ENCODE measurements at regions not wholly inside any gene's neighbourhood (a gene's known extent, or its start where the extent isn't known, plus 50 kb on each side); places are given as distances from the start of the nearest gene placed in this dataset.

DNA sequence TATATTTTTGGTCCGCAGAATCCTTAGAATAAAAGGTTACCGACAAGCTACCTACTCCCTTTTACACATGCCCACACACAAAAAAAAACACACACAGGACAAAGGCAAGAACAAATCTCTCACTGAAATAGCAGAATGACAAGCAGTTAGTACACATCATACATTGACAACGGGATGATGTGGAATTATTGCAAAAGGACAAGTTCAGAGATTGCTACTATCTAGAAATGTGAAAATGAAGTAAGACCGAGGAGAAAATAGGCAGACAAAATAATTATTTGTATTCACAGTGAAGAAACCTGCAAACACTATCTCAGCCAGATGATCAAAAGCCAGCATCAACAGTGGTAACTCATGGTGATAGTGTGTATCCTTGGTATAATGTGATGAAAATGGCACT, 112.2 kb upstream of the C3orf80 start:
- Histone ChIP-seq H3K27me3 (replicated peaks; ENCODE audit: control insufficient read depth, insufficient read depth, low read length) (peaks cover 7% of the 10 kb centered on the region), H3K9me3 (ENCODE audit: control insufficient read depth, low read length) (peaks cover 3% of the 10 kb centered on the region), H3K36me3 (ENCODE audit: control insufficient read depth, insufficient read depth, low read length, severe bottlenecking) (no peaks in the 10 kb centered on the region), H3K9ac (ENCODE audit: low read length) (no peak overlapping the region), H3K4me1 (ENCODE audit: control insufficient read depth, insufficient read depth, low read length) (peaks cover 12% of the 10 kb centered on the region), H3K4me3 (ENCODE audit: low read length) (no peak overlapping the region)
- DNase-seq (ENCODE audit: low read depth), result no peak

DNA sequence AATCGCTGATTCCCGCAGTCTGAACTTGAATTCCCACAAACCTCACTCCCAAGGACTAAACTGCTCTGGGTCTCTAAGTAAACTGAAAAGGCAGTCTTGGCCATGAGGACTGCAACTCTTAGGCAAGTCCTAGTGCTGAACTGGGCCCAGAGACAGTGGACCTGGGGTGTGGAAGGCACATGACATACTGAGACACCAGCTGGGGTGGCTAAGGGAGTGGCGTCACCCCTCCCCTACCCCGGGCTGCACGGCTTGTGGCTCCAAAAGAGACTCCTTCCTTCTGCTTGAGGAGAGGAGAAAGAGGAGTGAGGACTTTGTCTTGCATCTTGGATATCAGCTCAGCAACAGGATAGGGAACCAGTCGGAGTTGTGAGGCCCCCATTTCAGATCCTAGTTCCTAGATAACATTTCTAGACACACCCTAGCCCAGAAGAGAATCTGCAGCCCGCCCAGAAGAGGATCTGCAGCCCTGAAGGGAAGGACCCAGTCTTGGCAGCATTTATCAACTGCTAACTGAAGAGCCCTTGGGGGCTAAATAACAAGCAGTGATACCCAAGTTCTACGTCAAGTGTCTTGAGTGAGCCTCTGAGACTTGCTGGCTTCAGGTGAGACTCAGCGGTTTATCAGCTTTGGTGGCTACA, 110.7 kb upstream of the C3orf80 start:
- Histone ChIP-seq H3K9ac (ENCODE audit: low read length) (no peak overlapping the region), H3K4me3 (ENCODE audit: low read length) (no peak overlapping the region), H3K4me1 (ENCODE audit: control insufficient read depth, insufficient read depth, low read length) (peaks cover 12% of the 10 kb centered on the region), H3K27me3 (replicated peaks; ENCODE audit: control insufficient read depth, insufficient read depth, low read length) (peaks cover 3% of the 10 kb centered on the region), H3K9me3 (ENCODE audit: control insufficient read depth, low read length) (peaks cover 3% of the 10 kb centered on the region), H3K36me3 (ENCODE audit: control insufficient read depth, insufficient read depth, low read length, severe bottlenecking) (no peaks in the 10 kb centered on the region)
- DNase-seq (ENCODE audit: low read depth), result no peak

DNA sequence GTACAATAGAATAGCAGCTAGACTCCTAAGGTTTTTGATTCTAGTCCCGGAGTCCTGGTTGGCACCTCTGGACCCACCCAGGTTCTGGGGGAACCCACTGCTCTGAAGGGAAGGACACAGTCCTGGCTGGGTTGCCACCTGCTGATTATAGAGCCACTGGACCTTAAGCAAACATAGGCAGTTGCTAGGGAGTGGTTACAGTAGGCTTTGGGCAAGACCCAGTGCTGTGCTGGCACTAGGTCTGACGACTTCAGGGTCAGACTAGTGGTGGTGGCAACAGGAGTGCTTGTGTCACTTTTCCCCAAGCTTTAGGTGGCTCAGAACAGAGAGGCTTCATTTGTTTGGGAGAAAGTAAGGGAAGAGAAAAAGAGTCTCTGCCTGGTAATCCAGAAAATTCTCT, 109.8 kb upstream of the C3orf80 start:
- peaks cover 3% of the 10 kb centered on the region for H3K9me3 ChIP-seq (ENCODE audit: control insufficient read depth, low read length)
- no peak for DNase-seq (ENCODE audit: low read depth)
- H3K36me3 ChIP-seq (ENCODE audit: control insufficient read depth, insufficient read depth, low read length, severe bottlenecking), result no peaks in the 10 kb centered on the region
- H3K4me3 ChIP-seq (ENCODE audit: low read length), result no peak overlapping the region
- peaks cover 12% of the 10 kb centered on the region for H3K4me1 ChIP-seq (ENCODE audit: control insufficient read depth, insufficient read depth, low read length)
- no peak overlapping the region for H3K9ac ChIP-seq (ENCODE audit: low read length)
- H3K27me3 ChIP-seq (replicated peaks; ENCODE audit: control insufficient read depth, insufficient read depth, low read length), result peaks cover 3% of the 10 kb centered on the region

DNA sequence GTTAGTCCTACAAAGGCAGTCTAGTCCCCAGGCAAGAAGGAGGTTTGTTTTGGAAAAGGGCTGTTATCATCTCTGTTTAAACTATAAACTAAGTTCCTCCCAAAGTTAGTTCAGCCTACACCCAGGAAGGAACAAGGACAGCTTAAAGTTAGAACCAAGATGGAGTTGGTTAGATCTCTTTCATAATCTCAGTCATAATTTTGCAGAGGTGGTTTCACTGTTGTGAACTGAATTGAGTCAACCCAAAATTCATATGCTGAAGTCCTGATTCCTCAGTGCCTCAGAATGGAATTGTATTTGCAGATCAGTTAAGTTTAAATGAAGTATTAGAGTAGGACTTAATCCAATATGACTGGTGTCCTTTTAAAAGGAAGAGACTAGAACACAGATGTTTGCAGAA, 101.0 kb upstream of the C3orf80 start:
- Histone ChIP-seq H3K27me3 (replicated peaks; ENCODE audit: control insufficient read depth, insufficient read depth, low read length) (peaks cover 6% of the 10 kb centered on the region), H3K9me3 (ENCODE audit: control insufficient read depth, low read length) (no peaks in the 10 kb centered on the region), H3K36me3 (ENCODE audit: control insufficient read depth, insufficient read depth, low read length, severe bottlenecking) (no peaks in the 10 kb centered on the region), H3K9ac (ENCODE audit: low read length) (no peak overlapping the region), H3K4me3 (ENCODE audit: low read length) (no peak overlapping the region), H3K4me1 (ENCODE audit: control insufficient read depth, insufficient read depth, low read length) (peaks cover 3% of the 10 kb centered on the region)
- no peak for DNase-seq (ENCODE audit: low read depth)

DNA sequence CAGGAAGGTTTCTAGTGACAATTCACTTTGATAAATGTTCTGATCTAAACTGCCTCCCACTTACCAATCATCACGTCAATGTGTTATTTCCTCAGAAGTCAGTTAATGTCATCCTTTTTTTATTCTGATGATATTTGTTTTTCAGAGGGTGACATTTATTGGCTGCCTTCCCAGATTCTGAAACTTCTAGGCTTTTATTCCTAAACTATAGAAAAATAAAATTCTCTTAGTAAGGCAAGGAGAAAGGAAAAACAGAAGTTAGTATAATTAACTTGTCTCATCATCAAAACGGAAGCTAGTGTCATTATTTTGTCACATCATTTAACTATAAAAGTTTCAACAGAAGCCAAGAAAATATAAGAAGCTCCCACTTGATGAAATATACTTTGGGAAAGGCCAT, 100.0 kb upstream of the C3orf80 start:
- Histone ChIP-seq H3K9me3 (ENCODE audit: control insufficient read depth, low read length) (no peaks in the 10 kb centered on the region), H3K4me1 (ENCODE audit: control insufficient read depth, insufficient read depth, low read length) (peaks cover 11% of the 10 kb centered on the region), H3K4me3 (ENCODE audit: low read length) (no peak overlapping the region), H3K9ac (ENCODE audit: low read length) (no peak overlapping the region), H3K27me3 (replicated peaks; ENCODE audit: control insufficient read depth, insufficient read depth, low read length) (peaks cover 6% of the 10 kb centered on the region), H3K36me3 (ENCODE audit: control insufficient read depth, insufficient read depth, low read length, severe bottlenecking) (no peaks in the 10 kb centered on the region)
- peak; percentile 26 for DNase-seq (ENCODE audit: low read depth)

DNA sequence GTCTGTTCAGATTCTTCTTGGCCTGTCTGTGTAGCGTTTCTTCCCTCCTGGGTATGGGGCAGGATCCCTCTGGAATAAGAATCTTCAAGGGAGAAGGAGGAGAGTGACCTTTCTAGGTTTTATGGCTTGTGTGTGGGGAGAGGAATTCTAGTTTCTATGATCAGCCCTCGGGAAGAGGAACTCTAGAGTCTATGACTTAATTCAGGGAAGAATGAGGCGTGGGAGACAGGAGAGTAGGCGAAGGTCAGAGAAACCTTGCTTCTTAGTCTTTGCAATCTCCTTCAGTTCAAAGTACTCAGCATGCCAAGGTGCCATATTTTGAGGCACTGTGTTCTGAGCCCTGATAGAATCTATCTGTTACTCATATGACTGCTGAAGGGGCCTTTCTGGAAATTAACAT, 99.2 kb upstream of the C3orf80 start:
- no peak overlapping the region for H3K4me3 ChIP-seq (ENCODE audit: low read length)
- peaks cover 6% of the 10 kb centered on the region for H3K27me3 ChIP-seq (replicated peaks; ENCODE audit: control insufficient read depth, insufficient read depth, low read length)
- no peaks in the 10 kb centered on the region for H3K9me3 ChIP-seq (ENCODE audit: control insufficient read depth, low read length)
- no peaks in the 10 kb centered on the region for H3K36me3 ChIP-seq (ENCODE audit: control insufficient read depth, insufficient read depth, low read length, severe bottlenecking)
- no peak for DNase-seq (ENCODE audit: low read depth)
- H3K4me1 ChIP-seq (ENCODE audit: control insufficient read depth, insufficient read depth, low read length), result peaks cover 17% of the 10 kb centered on the region
- no peak overlapping the region for H3K9ac ChIP-seq (ENCODE audit: low read length)

DNA sequence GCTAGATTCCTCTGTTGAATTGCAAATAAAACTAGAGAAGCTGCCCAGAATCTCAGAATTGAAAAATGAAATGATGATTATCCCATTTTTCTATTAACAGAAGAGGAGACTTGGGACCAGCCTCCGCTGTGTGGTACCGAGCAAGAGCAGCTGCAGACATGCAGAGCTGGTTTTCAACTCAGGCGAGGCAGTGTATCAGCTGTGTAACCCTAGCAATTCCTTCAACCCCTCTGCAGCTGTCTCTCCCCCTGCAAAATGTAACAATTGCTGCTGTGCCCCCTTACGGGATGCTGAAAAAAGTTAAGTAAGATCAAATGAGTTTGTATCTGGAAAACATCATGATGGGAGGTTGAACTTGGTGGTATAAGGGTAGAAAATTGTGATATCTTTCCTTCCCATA, 98.5 kb upstream of the C3orf80 start:
- no peaks in the 10 kb centered on the region for H3K36me3 ChIP-seq (ENCODE audit: control insufficient read depth, insufficient read depth, low read length, severe bottlenecking)
- peaks cover 17% of the 10 kb centered on the region for H3K4me1 ChIP-seq (ENCODE audit: control insufficient read depth, insufficient read depth, low read length)
- no peaks in the 10 kb centered on the region for H3K9me3 ChIP-seq (ENCODE audit: control insufficient read depth, low read length)
- no peak overlapping the region for H3K9ac ChIP-seq (ENCODE audit: low read length)
- peaks cover 6% of the 10 kb centered on the region for H3K27me3 ChIP-seq (replicated peaks; ENCODE audit: control insufficient read depth, insufficient read depth, low read length)
- no peak for DNase-seq (ENCODE audit: low read depth)
- H3K4me3 ChIP-seq (ENCODE audit: low read length), result no peak overlapping the region

DNA sequence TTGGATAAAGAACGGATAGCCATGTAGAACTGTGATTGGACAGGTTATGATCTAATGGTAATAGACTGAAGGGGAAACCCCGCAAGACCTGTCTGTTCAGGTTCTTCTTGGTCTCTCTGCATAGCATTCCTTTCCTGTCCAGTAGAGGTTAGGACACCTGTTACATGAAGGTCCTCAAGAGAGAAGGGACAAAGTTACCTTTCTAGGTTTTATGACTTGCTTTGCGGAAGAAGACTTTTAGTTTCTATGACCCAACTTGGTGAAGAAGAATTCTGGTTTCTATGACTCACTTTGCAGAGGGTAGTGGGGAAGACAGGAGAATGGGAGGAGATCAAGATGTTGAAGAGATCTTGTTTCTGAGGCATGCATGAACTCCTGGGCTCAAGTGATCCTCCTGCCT, 97.9 kb upstream of the C3orf80 start:
- DNase-seq (ENCODE audit: low read depth), result no peak
- Histone ChIP-seq H3K4me1 (ENCODE audit: control insufficient read depth, insufficient read depth, low read length) (peaks cover 17% of the 10 kb centered on the region), H3K4me3 (ENCODE audit: low read length) (no peak overlapping the region), H3K9me3 (ENCODE audit: control insufficient read depth, low read length) (no peaks in the 10 kb centered on the region), H3K9ac (ENCODE audit: low read length) (no peak overlapping the region), H3K36me3 (ENCODE audit: control insufficient read depth, insufficient read depth, low read length, severe bottlenecking) (no peaks in the 10 kb centered on the region), H3K27me3 (replicated peaks; ENCODE audit: control insufficient read depth, insufficient read depth, low read length) (peaks cover 6% of the 10 kb centered on the region)

DNA sequence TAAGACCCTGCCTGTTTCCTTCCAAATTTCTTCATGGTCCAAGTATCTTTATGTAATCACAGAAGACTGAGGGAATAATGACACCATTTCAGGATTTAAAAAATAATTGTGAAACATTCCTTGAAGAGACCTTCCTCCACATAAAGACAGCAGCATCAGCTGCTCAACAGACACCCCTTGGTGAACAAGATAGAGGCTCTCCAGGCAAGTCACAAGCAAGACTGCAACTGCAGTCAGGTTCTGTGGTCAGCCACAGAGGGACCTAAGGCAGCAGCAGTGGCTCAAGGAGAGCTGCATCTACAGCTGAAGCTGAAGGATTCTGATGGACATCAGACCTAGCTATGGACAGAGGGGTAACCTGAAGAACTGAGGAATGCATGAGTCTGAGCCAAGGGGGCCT, 97.2 kb upstream of the C3orf80 start:
- DNase-seq (ENCODE audit: low read depth), result no peak
- Histone ChIP-seq H3K4me3 (ENCODE audit: low read length) (no peak overlapping the region), H3K4me1 (ENCODE audit: control insufficient read depth, insufficient read depth, low read length) (peaks cover 17% of the 10 kb centered on the region), H3K36me3 (ENCODE audit: control insufficient read depth, insufficient read depth, low read length, severe bottlenecking) (no peaks in the 10 kb centered on the region), H3K9me3 (ENCODE audit: control insufficient read depth, low read length) (no peaks in the 10 kb centered on the region), H3K27me3 (replicated peaks; ENCODE audit: control insufficient read depth, insufficient read depth, low read length) (peaks cover 3% of the 10 kb centered on the region), H3K9ac (ENCODE audit: low read length) (no peak overlapping the region)

DNA sequence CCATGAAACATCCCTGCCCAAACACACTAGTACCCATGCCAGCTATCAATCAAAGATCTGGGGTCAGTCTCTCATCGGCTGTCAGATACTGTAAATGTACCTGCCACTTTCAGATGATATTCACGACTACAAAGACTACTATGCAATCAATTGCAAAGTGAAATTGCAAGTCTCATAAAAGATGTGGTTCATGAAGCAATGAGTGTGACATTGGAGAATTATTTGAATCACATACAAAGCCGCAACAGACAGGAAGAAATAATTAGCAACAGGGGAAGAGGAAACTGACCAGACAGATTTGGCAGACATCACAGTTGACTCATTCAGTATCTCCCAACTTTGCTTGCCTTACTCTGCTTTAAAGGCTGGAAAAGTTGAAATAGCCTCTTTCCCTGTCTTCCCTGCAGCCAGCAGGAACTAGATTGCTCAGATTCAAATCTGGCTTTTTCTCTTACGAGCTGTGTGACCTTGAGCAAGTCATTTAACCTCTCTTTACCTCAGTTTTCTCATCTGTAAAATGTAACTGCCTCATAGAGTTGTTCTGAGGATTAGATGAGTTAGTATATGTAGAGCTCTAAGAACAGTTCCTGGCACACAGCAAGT, 95.7 kb upstream of the C3orf80 start:
- no peak overlapping the region for H3K9ac ChIP-seq (ENCODE audit: low read length)
- no peaks in the 10 kb centered on the region for H3K9me3 ChIP-seq (ENCODE audit: control insufficient read depth, low read length)
- peaks cover 3% of the 10 kb centered on the region for H3K27me3 ChIP-seq (replicated peaks; ENCODE audit: control insufficient read depth, insufficient read depth, low read length)
- H3K36me3 ChIP-seq (ENCODE audit: control insufficient read depth, insufficient read depth, low read length, severe bottlenecking), result no peaks in the 10 kb centered on the region
- H3K4me1 ChIP-seq (ENCODE audit: control insufficient read depth, insufficient read depth, low read length), result peaks cover 17% of the 10 kb centered on the region
- peak; percentile 87 for DNase-seq (ENCODE audit: low read depth)
- no peak overlapping the region for H3K4me3 ChIP-seq (ENCODE audit: low read length)

DNA sequence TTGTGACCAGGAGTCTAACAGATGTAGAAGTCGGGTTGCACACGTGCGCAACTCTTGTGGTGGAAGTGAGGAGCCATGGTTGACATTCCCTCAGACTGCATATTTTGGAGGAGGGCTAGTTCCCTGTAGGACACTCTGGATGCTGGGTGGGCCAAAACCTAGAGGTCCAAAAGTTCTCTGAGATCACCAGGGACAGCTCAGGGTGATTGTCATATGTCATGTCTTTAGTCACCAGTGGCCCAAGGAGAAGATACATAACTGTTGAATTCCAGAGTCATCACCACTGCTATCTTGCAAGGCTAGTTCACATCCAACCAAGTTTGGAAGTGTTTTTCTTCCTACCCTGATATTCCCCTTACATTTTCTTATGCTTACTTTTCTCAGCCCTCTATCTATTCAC, 95.2 kb upstream of the C3orf80 start:
- no peak overlapping the region for H3K9ac ChIP-seq (ENCODE audit: low read length)
- no peaks in the 10 kb centered on the region for H3K36me3 ChIP-seq (ENCODE audit: control insufficient read depth, insufficient read depth, low read length, severe bottlenecking)
- peaks cover 3% of the 10 kb centered on the region for H3K27me3 ChIP-seq (replicated peaks; ENCODE audit: control insufficient read depth, insufficient read depth, low read length)
- no peaks in the 10 kb centered on the region for H3K9me3 ChIP-seq (ENCODE audit: control insufficient read depth, low read length)
- peaks cover 20% of the 10 kb centered on the region for H3K4me1 ChIP-seq (ENCODE audit: control insufficient read depth, insufficient read depth, low read length)
- H3K4me3 ChIP-seq (ENCODE audit: low read length), result no peak overlapping the region
- DNase-seq (ENCODE audit: low read depth), result no peak

DNA sequence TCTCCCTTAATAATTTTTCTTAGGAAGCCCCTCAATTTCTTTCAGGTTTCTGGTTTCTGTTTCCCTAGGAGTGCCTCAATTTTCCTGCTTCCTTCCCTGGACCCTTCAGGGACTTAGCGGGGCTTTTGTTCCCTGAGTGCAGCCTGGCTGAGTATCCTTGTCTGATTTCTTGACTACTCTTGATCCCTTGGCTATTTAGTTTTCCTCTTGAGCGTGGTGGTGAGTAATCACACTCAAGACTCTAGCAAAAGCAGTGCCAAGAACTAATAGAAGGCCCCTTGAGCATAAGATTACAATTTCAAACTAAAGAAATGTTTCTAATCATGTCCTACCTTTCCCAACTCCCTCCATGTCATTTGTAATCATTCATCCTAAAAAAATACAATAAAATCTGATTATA, 94.3 kb upstream of the C3orf80 start:
- Histone ChIP-seq H3K4me1 (ENCODE audit: control insufficient read depth, insufficient read depth, low read length) (peaks cover 26% of the 10 kb centered on the region), H3K4me3 (ENCODE audit: low read length) (no peak overlapping the region), H3K27me3 (replicated peaks; ENCODE audit: control insufficient read depth, insufficient read depth, low read length) (peaks cover 3% of the 10 kb centered on the region), H3K9me3 (ENCODE audit: control insufficient read depth, low read length) (no peaks in the 10 kb centered on the region), H3K36me3 (ENCODE audit: control insufficient read depth, insufficient read depth, low read length, severe bottlenecking) (no peaks in the 10 kb centered on the region), H3K9ac (ENCODE audit: low read length) (no peak overlapping the region)
- DNase-seq (ENCODE audit: low read depth), result peak; percentile 67

Data from adipocyte (in vitro differentiated cells).